GM12878 (cell line): ENCODE measurements at regions not wholly inside any gene's neighbourhood (a gene's known extent, or its start where the extent isn't known, plus 50 kb on each side); places are given as distances from the start of the nearest gene placed in this dataset.

Source experiments
- ATAC-seq: fragments of 200-7000 bp; cut with Tn5 transposase; 3 replicates; pipeline ENCODE4 v1.9.1; 2020; ENCODE audit warnings: mild to moderate bottlenecking, moderate library complexity
- BruUV-seq: library from RNA; stranded (reverse); fragments of 400-500 nt; replicated peaks from 2 replicates; lab custom pipeline; 2021; lab: Mats Ljungman, UMichigan
- CTCF ChIA-PET: fragments of 300-600 bp; sonication (Branson Sonifier 250); formaldehyde crosslinking; extraction: SDS; loops from one replicate; lab custom pipeline; 2021; ENCODE audit warnings: inconsistent platforms; lab: Yijun Ruan, JAX
- POLR2A ChIA-PET: fragments of 350-600 bp; formaldehyde crosslinking; extraction: SDS; loops from one replicate; lab custom pipeline; 2021; ENCODE audit warnings: inconsistent platforms; lab: Charles Lee
- RAD21 ChIA-PET: fragments of 300-600 bp; sonication (Branson Sonifier 250); formaldehyde crosslinking; loops from one replicate; lab custom pipeline; 2023; ENCODE audit warnings: antibody characterized with exemption; ENCODE audit not compliant: unreplicated experiment; lab: Charles Lee
- SMC1A ChIA-PET: fragments of 300-600 bp; sonication (Branson Sonifier 250); formaldehyde crosslinking; loops from one replicate; lab custom pipeline; 2023; ENCODE audit not compliant: unreplicated experiment, uncharacterized antibody; lab: Charles Lee
- DNase-seq: peaks from one replicate; pipeline ENCODE4 v3.0.0-alpha.2; 2011; ENCODE audit warnings: low read depth, low spot score
- FAIRE-seq: peaks from 3 replicates; lab custom pipeline; 2011; peaks lifted over from hg19 to GRCh38; lab: Jason Lieb, UNC
- H2AFZ ChIP-seq: 2 replicates; pipeline ENCODE4 v1.6.0; 2011; ENCODE audit warnings: low read depth, low read length, control low read depth; ENCODE audit not compliant: control insufficient read depth
- H3K27ac ChIP-seq: 2 replicates; pipeline ENCODE4 v1.5.1; 2011; ENCODE audit warnings: control low read depth; ENCODE audit not compliant: control insufficient read depth, insufficient read depth
- H3K27me3 ChIP-seq, 2 experiments: replicated peaks in 1 of 2; 2 replicates each; pipeline versions ENCODE4 v1.6.0 to v1.6.1; 2011; ENCODE audit warnings: low read length in 1 of 2; ENCODE audit not compliant: control insufficient read depth in 2 of 2, insufficient read depth in 2 of 2
- H3K36me3 ChIP-seq, 2 experiments: 2 replicates each; pipeline ENCODE4 v1.5.1; 2011; ENCODE audit warnings: low read length in 1 of 2; ENCODE audit not compliant: control insufficient read depth in 2 of 2, insufficient read depth in 2 of 2
- H3K4me1 ChIP-seq: 2 replicates; pipeline ENCODE4 v1.6.1; 2011; ENCODE audit warnings: mild to moderate bottlenecking, low read length, moderate library complexity, mixed read lengths; ENCODE audit not compliant: control insufficient read depth, insufficient read depth
- H3K4me2 ChIP-seq: 2 replicates; pipeline ENCODE4 v1.6.0; 2011; ENCODE audit warnings: control low read depth; ENCODE audit not compliant: control insufficient read depth, insufficient read depth
- H3K4me3 ChIP-seq: fragments of 200-600 bp; sonication (generic); 2 replicates; pipeline ENCODE4 v1.5.1; 2016
- H3K79me2 ChIP-seq: 2 replicates; pipeline ENCODE4 v1.6.0; 2011; ENCODE audit warnings: low read length; ENCODE audit not compliant: control insufficient read depth, insufficient read depth
- H3K9ac ChIP-seq: 2 replicates; pipeline ENCODE4 v1.8.0; 2011; ENCODE audit warnings: low read length, control low read depth, mixed read lengths; ENCODE audit not compliant: control insufficient read depth, insufficient read depth
- H3K9me3 ChIP-seq: replicated peaks from 3 replicates; pipeline ENCODE4 v1.5.1; 2011; ENCODE audit warnings: mild to moderate bottlenecking, low read length; ENCODE audit not compliant: control insufficient read depth, insufficient read depth
- H4K20me1 ChIP-seq: 2 replicates; pipeline ENCODE4 v1.6.0; 2011; ENCODE audit not compliant: control insufficient read depth, insufficient read depth
- CEBPB ChIP-seq, 2 experiments: fragments of 150-350 bp in 1 of 2; IDR thresholded peaks; 2 replicates each; pipeline ENCODE4 v1.6.1; 2012 to 2014; ENCODE audit warnings: low read depth in 2 of 2, low read length in 2 of 2, borderline replicate concordance in 1 of 2, inconsistent platforms in 1 of 2
- CHD2 ChIP-seq: IDR thresholded peaks from 2 replicates; pipeline ENCODE4 v1.6.1; 2011; ENCODE audit warnings: low read depth, low read length, improper control_type of control experiment, borderline replicate concordance
- CHD4 ChIP-seq: fragments of 200-600 bp; sonication (generic); IDR thresholded peaks from 2 replicates; pipeline ENCODE4 v1.6.1; 2016; ENCODE audit warnings: mild to moderate bottlenecking
- FOS ChIP-seq: IDR thresholded peaks from 3 replicates; pipeline ENCODE4 v1.6.1; 2011; ENCODE audit warnings: borderline replicate concordance; ENCODE audit not compliant: insufficient read length; ENCODE audit errors: extremely low read depth
- FOXK2 ChIP-seq: fragments of 450-650 bp; IDR thresholded peaks from 2 replicates; pipeline ENCODE4 v1.6.1; 2017; ENCODE audit warnings: mild to moderate bottlenecking, moderate library complexity
- FOXM1 ChIP-seq: IDR thresholded peaks from 2 replicates; pipeline ENCODE4 v1.6.1; 2012; ENCODE audit warnings: low read depth, mild to moderate bottlenecking, inconsistent platforms, low read length, moderate library complexity
- IRF5 ChIP-seq: fragments of 450-650 bp; IDR thresholded peaks from 2 replicates; pipeline ENCODE4 v1.6.1; 2017; ENCODE audit warnings: borderline replicate concordance
- JUND ChIP-seq: IDR thresholded peaks from 2 replicates; pipeline ENCODE4 v1.6.1; 2012; ENCODE audit warnings: low read depth, mild to moderate bottlenecking, low read length, improper control_type of control experiment, moderate library complexity
- KLF5 ChIP-seq: fragments of 450-650 bp; IDR thresholded peaks from 2 replicates; pipeline ENCODE4 v1.6.1; 2014; ENCODE audit warnings: mild to moderate bottlenecking; ENCODE audit not compliant: partially characterized antibody
- NKRF ChIP-seq: fragments of 450-650 bp; conservative IDR thresholded peaks from 2 replicates; pipeline ENCODE4 v1.6.1; 2017; ENCODE audit warnings: mild to moderate bottlenecking, moderate library complexity
- PML ChIP-seq: IDR thresholded peaks from 2 replicates; pipeline ENCODE4 v1.6.1; 2012; ENCODE audit warnings: low read length, inconsistent platforms
- POLR2AphosphoS2 ChIP-seq: IDR thresholded peaks from 2 replicates; pipeline ENCODE4 v1.6.1; 2011; ENCODE audit warnings: low read depth, mild to moderate bottlenecking, low read length, improper control_type of control experiment, moderate library complexity
- POLR2AphosphoS5 ChIP-seq: IDR thresholded peaks from 2 replicates; pipeline ENCODE4 v1.6.1; 2011; ENCODE audit warnings: mild to moderate bottlenecking, low read length, inconsistent platforms
- RAD51 ChIP-seq: fragments of 450-650 bp; IDR thresholded peaks from 2 replicates; pipeline ENCODE4 v1.6.1; 2016; ENCODE audit warnings: moderate library complexity, mild to moderate bottlenecking, inconsistent platforms
- SMAD1 ChIP-seq: fragments of 450-650 bp; IDR thresholded peaks from 2 replicates; pipeline ENCODE4 v1.6.1; 2018; ENCODE audit warnings: mild to moderate bottlenecking, low read depth; ENCODE audit not compliant: partially characterized antibody
- SMARCA5 ChIP-seq: fragments of 450-650 bp; IDR thresholded peaks from 2 replicates; pipeline ENCODE4 v1.6.1; 2017; ENCODE audit warnings: mild to moderate bottlenecking
- ZNF274 ChIP-seq: IDR thresholded peaks from one replicate; pipeline ENCODE4 v1.8.0; 2011; ENCODE audit not compliant: insufficient read length, insufficient read depth
- WGBS: methylation state at CpG from one replicate; pipeline ENCODE4 v1.1.6; 2016; ENCODE audit warnings: low lambda C conversion rate; ENCODE audit not compliant: insufficient replicate concordance, insufficient coverage; ENCODE audit errors: missing lambda C conversion rate; 5-methylcytosine and 5-hydroxymethylcytosine counted together
- in situ Hi-C: fragments of 300-500 bp; cut with MboI; formaldehyde crosslinking; loops from 9 replicates; pipeline ENCODE4 v1.14.3; 2018; ENCODE audit warnings: mixed read lengths
- intact Hi-C: fragments of 100-400 bp; cut with micrococcal nuclease; formaldehyde crosslinking; loops from one replicate; pipeline ENCODE4 v1.14.2; 2022; ENCODE audit not compliant: unreplicated experiment

GRCh38 chr9:134546746-134547145 is 94.9 kb upstream of the COL5A1 start (continued):
- TF ChIP-seq SMARCA5 (no peak), CHD4 (no peak), CHD2 (no peak), FOXM1 (no peak), JUND (no peak), NKRF (no peak), RAD51 (no peak)

GRCh38 chr9:134547161-134548100 is 94.2 kb upstream of the COL5A1 start:
- Histone ChIP-seq H3K9ac (no peak overlapping the region), H3K4me2 (no peak overlapping the region), H2AFZ (no peak overlapping the region), H3K9me3 (no peaks in the 10 kb centered on the region), H4K20me1 (no peaks in the 10 kb centered on the region), H3K4me1 (no peaks in the 10 kb centered on the region), H3K27me3 (no peaks in the 10 kb centered on the region; a peak in 3 of 4 replicates), H3K36me3 (no peaks in the 10 kb centered on the region), H3K4me3 (no peak overlapping the region), H3K79me2 (no peaks in the 10 kb centered on the region), H3K27ac (no peak overlapping the region)
- WGBS, result 38% methylated on average over 36 of the region's 36 CpGs
- POLR2A ChIA-PET, result no interaction called here
- CTCF ChIA-PET, result no interaction called here
- no TSS peak for BruUV-seq
- intact Hi-C loops (no loop called here), in situ Hi-C loops (no loop called here)
- SMC1A ChIA-PET, result no interaction called here
- ATAC-seq (no peak), FAIRE-seq (no peak), DNase-seq (no peak)
- RAD21 ChIA-PET, result no interaction called here
- TF ChIP-seq POLR2AphosphoS5 (no peak), ZNF274 (no peak), NKRF (no peak), FOXK2 (no peak), FOS (no peak), CEBPB (IDR thresholded peaks at IDR 0.05; ENCODE audit: borderline replicate concordance in 1 of 2, low read depth in 2 of 2, low read length in 2 of 2) (no peak), SMAD1 (no peak), IRF5 (no peak), PML (no peak), KLF5 (no peak), POLR2AphosphoS2 (no peak)
